Endothelial cell of umbilical vein (primary cell): ENCODE measurements at regions not wholly inside any gene's neighbourhood (a gene's known extent, or its start where the extent isn't known, plus 50 kb on each side); places are given as distances from the start of the nearest gene placed in this dataset.

ENCODE experiments used
- BruUV-seq: library from RNA; stranded (reverse); fragments of 400-500 nt; replicated peaks from 2 replicates; lab custom pipeline; 2021; lab: Mats Ljungman, UMichigan
- CTCF ChIA-PET: fragments of 300-600, 350-600 bp; sonication (Branson Sonifier 250); formaldehyde crosslinking; loops from one replicate; lab custom pipeline; 2021; ENCODE audit warnings: antibody characterized with exemption, inconsistent platforms; lab: Charles Lee
- POLR2A ChIA-PET: fragments of 300-600, 350-600 bp; sonication (Branson Sonifier 250); formaldehyde crosslinking; loops from one replicate; lab custom pipeline; 2021; ENCODE audit warnings: antibody characterized with exemption, inconsistent platforms; lab: Charles Lee
- DNase-seq: peaks from one replicate; pipeline ENCODE4 v3.0.0-alpha.2; 2011; ENCODE audit warnings: low read depth, low spot score
- FAIRE-seq: peaks from 2 replicates; lab custom pipeline; 2011; peaks lifted over from hg19 to GRCh38; lab: Jason Lieb, UNC
- H2AFZ ChIP-seq: 2 replicates; pipeline ENCODE4 v1.6.0; 2012; ENCODE audit warnings: low read depth, low read length, control low read depth, inconsistent platforms
- H3K27ac ChIP-seq: 2 replicates; pipeline ENCODE4 v1.5.1; 2011; ENCODE audit warnings: low read depth, mild to moderate bottlenecking, control low read depth, low read length, moderate library complexity; ENCODE audit not compliant: insufficient read depth
- H3K27me3 ChIP-seq, 2 experiments: 2 replicates each; pipeline versions ENCODE4 v1.6.0 to v1.6.1; 2011; ENCODE audit warnings: low read length in 2 of 2, mixed read lengths in 1 of 2; ENCODE audit not compliant: control insufficient read depth in 2 of 2, insufficient read depth in 2 of 2
- H3K36me3 ChIP-seq, 2 experiments: 2 replicates in 1 of 2; 3 replicates in 1 of 2; pipeline ENCODE4 v1.5.1; 2011; ENCODE audit warnings: low read length in 2 of 2, mild to moderate bottlenecking in 1 of 2, moderate library complexity in 1 of 2; ENCODE audit not compliant: control insufficient read depth in 2 of 2, insufficient read depth in 2 of 2; ENCODE audit errors: extremely low read depth in 1 of 2
- H3K4me1 ChIP-seq: 3 replicates; pipeline ENCODE4 v1.5.1; 2011; ENCODE audit warnings: mild to moderate bottlenecking, low read length; ENCODE audit not compliant: control insufficient read depth, insufficient read depth; ENCODE audit errors: extremely low read depth
- H3K4me2 ChIP-seq: 2 replicates; pipeline ENCODE4 v1.6.1; 2011; ENCODE audit warnings: low read length, control low read depth, mixed read lengths; ENCODE audit not compliant: insufficient read depth
- H3K4me3 ChIP-seq, 3 experiments: fragments of 200-600 bp in 1 of 3; sonication (generic), shearing (Covaris generic) in 1 of 3; replicated peaks in 1 of 3; 2 replicates each; pipeline ENCODE4 v1.5.1; 2011 to 2016; ENCODE audit warnings: control low read depth in 3 of 3, low read length in 3 of 3, mild to moderate bottlenecking in 2 of 3, inconsistent platforms in 1 of 3, low read depth in 1 of 3, moderate library complexity in 1 of 3; ENCODE audit not compliant: insufficient read depth in 1 of 3
- H3K79me2 ChIP-seq: 2 replicates; pipeline ENCODE4 v1.6.0; 2012; ENCODE audit warnings: low read length, inconsistent platforms; ENCODE audit not compliant: control insufficient read depth, insufficient read depth
- H3K9ac ChIP-seq: replicated peaks from 2 replicates; pipeline ENCODE3; 2011; ENCODE audit warnings: low read length, control low read depth; ENCODE audit not compliant: insufficient read depth; ENCODE audit errors: extremely low read depth
- H3K9me1 ChIP-seq: replicated peaks from 3 replicates; pipeline ENCODE4 v1.6.0; 2011; ENCODE audit warnings: mild to moderate bottlenecking, low read length; ENCODE audit not compliant: control insufficient read depth, insufficient read depth; ENCODE audit errors: extremely low read depth
- H3K9me3 ChIP-seq: replicated peaks from 2 replicates; pipeline ENCODE4 v1.5.1; 2012; ENCODE audit warnings: low read length, inconsistent platforms; ENCODE audit not compliant: control insufficient read depth, insufficient read depth
- H4K20me1 ChIP-seq: replicated peaks from 2 replicates; pipeline ENCODE3; 2011; ENCODE audit warnings: mild to moderate bottlenecking, low read length; ENCODE audit not compliant: control insufficient read depth, insufficient read depth; ENCODE audit errors: extremely low read depth
- EZH2 ChIP-seq: IDR thresholded peaks from 2 replicates; pipeline ENCODE4 v1.6.1; 2012; ENCODE audit warnings: borderline replicate concordance, low read depth, mild to moderate bottlenecking, moderate library complexity, low read length, inconsistent platforms; ENCODE audit not compliant: severe bottlenecking
- FOS ChIP-seq: IDR thresholded peaks from 2 replicates; pipeline ENCODE4 v1.6.1; 2011; ENCODE audit warnings: mild to moderate bottlenecking, low read length, moderate library complexity, borderline replicate concordance; ENCODE audit not compliant: insufficient read depth
- GATA2 ChIP-seq: IDR thresholded peaks from 2 replicates; pipeline ENCODE4 v1.7.0; 2011; ENCODE audit warnings: low read depth, mild to moderate bottlenecking, moderate library complexity, mixed read lengths, low read length; ENCODE audit not compliant: insufficient read length, insufficient read depth
- JUN ChIP-seq: IDR thresholded peaks from 2 replicates; pipeline ENCODE4 v1.6.1; 2011; ENCODE audit warnings: borderline replicate concordance, low read depth; ENCODE audit not compliant: insufficient read length, insufficient read depth
- MYC ChIP-seq: IDR thresholded peaks from one replicate; pipeline ENCODE4 v1.6.1; 2011; ENCODE audit warnings: mild to moderate bottlenecking, low read depth, low read length
- POLR2A ChIP-seq: IDR thresholded peaks from 2 replicates; pipeline ENCODE4 v1.6.1; 2012; ENCODE audit warnings: low read depth, mild to moderate bottlenecking, control low read depth, low read length
- POLR2AphosphoS5 ChIP-seq: IDR thresholded peaks from 2 replicates; pipeline ENCODE4 v1.6.1; 2012; ENCODE audit warnings: low read depth, mild to moderate bottlenecking, control low read depth, low read length, moderate library complexity; ENCODE audit not compliant: insufficient read depth
- dilution Hi-C: fragments of 300-500 bp; cut with MboI; formaldehyde crosslinking; loops from one replicate; pipeline ENCODE4 v1.15.0; 2019; ENCODE audit warnings: low sequenced_read_pairs; ENCODE audit not compliant: extremely low pct_ligation_motif_present
- intact Hi-C: fragments of 100-400 bp; cut with micrococcal nuclease; formaldehyde crosslinking; loops from one replicate; pipeline ENCODE4 v1.10.0; 2022
- TF ChIP-seq, protein P1 (sequence below), 2 donors: IDR thresholded peaks; 1 replicate in 1 of 2; 2 replicates in 1 of 2; pipeline ENCODE4 v1.5.1; 2011; ENCODE audit warnings: low read length in 2 of 2, mild to moderate bottlenecking in 2 of 2, moderate library complexity in 2 of 2, control low read depth in 1 of 2, inconsistent platforms in 1 of 2, low read depth in 1 of 2; ENCODE audit not compliant: insufficient read depth in 1 of 2; ENCODE audit errors: extremely low read depth in 1 of 2
- TF ChIP-seq, protein P2 (sequence below): IDR thresholded peaks from 2 replicates; pipeline ENCODE4 v1.6.1; 2011; ENCODE audit not compliant: insufficient read depth, insufficient read length

DNA sequence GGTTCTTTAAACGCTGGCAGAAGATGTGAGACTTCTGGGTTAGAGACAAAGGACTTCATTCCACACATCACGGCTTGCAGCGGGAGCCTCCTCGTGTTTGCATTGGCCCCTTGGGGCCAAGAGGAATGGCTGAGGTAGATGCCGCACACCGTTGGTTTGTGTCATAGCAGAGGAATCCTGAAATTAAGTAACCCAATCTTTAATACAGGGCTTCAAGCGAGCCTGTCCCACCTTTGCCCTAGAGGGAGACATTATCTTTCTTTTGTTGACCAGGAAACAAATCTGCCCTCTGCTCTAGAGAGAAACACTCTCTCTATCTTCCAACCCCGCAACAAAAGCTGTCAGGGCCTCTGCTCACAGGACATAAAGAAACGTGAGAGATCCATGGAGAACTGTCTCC lies 277.5 kb upstream of the ZFP64 start:
- H3K9me3 ChIP-seq = no peaks in the 10 kb centered on the region
- intact Hi-C loops = no loop called here
- H3K36me3 ChIP-seq = no peaks in the 10 kb centered on the region
- no peak overlapping the region for H2AFZ ChIP-seq
- POLR2A ChIA-PET = no interaction called here
- H3K4me2 ChIP-seq = no peak overlapping the region
- no peaks in the 10 kb centered on the region for H3K4me1 ChIP-seq
- no peak for TF ChIP-seq POLR2AphosphoS5
- TF ChIP-seq GATA2 = no peak
- TF ChIP-seq POLR2A = no peak
- no peak for TF ChIP-seq EZH2
- no peak for TF ChIP-seq JUN
- TF ChIP-seq, protein P1, sequence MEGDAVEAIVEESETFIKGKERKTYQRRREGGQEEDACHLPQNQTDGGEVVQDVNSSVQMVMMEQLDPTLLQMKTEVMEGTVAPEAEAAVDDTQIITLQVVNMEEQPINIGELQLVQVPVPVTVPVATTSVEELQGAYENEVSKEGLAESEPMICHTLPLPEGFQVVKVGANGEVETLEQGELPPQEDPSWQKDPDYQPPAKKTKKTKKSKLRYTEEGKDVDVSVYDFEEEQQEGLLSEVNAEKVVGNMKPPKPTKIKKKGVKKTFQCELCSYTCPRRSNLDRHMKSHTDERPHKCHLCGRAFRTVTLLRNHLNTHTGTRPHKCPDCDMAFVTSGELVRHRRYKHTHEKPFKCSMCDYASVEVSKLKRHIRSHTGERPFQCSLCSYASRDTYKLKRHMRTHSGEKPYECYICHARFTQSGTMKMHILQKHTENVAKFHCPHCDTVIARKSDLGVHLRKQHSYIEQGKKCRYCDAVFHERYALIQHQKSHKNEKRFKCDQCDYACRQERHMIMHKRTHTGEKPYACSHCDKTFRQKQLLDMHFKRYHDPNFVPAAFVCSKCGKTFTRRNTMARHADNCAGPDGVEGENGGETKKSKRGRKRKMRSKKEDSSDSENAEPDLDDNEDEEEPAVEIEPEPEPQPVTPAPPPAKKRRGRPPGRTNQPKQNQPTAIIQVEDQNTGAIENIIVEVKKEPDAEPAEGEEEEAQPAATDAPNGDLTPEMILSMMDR (IDR thresholded peaks at IDR 0.05; ENCODE audit: extremely low read depth in 1 of 2, insufficient read depth in 1 of 2, low read depth in 1 of 2, low read length in 2 of 2) = no peak
- H3K4me3 ChIP-seq = no peak overlapping the region
- H4K20me1 ChIP-seq = no peaks in the 10 kb centered on the region
- H3K9me1 ChIP-seq = no peaks in the 10 kb centered on the region
- H3K9ac ChIP-seq = no peak overlapping the region
- H3K27ac ChIP-seq = no peak overlapping the region
- FAIRE-seq (no peak), DNase-seq (no peak)
- BruUV-seq = no TSS peak
- dilution Hi-C loops = no loop called here
- H3K27me3 ChIP-seq = no peaks in the 10 kb centered on the region
- CTCF ChIA-PET = no interaction called here
- no peaks in the 10 kb centered on the region for H3K79me2 ChIP-seq

DNA sequence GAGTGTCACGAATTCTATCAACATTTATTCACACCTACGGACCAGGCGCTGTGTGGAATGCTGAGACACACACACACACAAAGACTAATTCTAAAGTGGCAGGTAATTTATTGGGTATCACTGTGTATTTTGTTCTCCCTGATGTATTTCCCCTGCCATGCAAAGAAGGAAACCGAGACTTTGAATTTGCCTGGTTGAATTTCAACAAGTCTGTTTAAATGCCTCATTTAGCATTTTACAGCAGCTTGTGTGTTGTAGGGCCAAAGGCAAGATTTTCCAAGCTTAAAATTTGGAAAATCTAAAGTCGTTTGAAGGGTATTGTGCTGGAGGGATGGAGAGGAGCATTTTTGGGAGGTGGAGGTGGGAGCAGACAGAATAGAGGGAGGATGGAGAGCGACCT lies 274.4 kb upstream of the ZFP64 start:
- no peak for DNase-seq
- TF ChIP-seq EZH2 (no peak), MYC (no peak), POLR2A (no peak), POLR2AphosphoS5 (no peak), GATA2 (no peak), JUN (no peak), FOS (no peak)
- TF ChIP-seq, protein P1 (IDR thresholded peaks at IDR 0.05; ENCODE audit: extremely low read depth in 1 of 2, insufficient read depth in 1 of 2, low read depth in 1 of 2, low read length in 2 of 2) = no peak
- TF ChIP-seq, protein P2, sequence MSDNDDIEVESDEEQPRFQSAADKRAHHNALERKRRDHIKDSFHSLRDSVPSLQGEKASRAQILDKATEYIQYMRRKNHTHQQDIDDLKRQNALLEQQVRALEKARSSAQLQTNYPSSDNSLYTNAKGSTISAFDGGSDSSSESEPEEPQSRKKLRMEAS = no peak
- no peak overlapping the region for H3K9ac ChIP-seq
- no TSS peak for BruUV-seq
- no peaks in the 10 kb centered on the region for H3K9me3 ChIP-seq
- no peak overlapping the region for H3K4me2 ChIP-seq
- H3K9me1 ChIP-seq = no peaks in the 10 kb centered on the region
- POLR2A ChIA-PET = no interaction called here
- H3K36me3 ChIP-seq = no peaks in the 10 kb centered on the region
- FAIRE-seq = no peak
- no peak overlapping the region for H3K4me3 ChIP-seq
- H3K27me3 ChIP-seq = no peaks in the 10 kb centered on the region
- H4K20me1 ChIP-seq = no peaks in the 10 kb centered on the region
- no peaks in the 10 kb centered on the region for H3K79me2 ChIP-seq
- H2AFZ ChIP-seq = no peak overlapping the region
- H3K27ac ChIP-seq = no peak overlapping the region
- H3K4me1 ChIP-seq = no peaks in the 10 kb centered on the region
- CTCF ChIA-PET = no interaction called here
- intact Hi-C loops = no loop called here
- dilution Hi-C loops = no loop called here
